ENCODE measurements at regions not wholly inside any gene's neighbourhood (a gene's known extent, or its start where the extent isn't known, plus 50 kb on each side); places are given as distances from the start of the nearest gene placed in this dataset.

- no peak for DNase-seq
Observed at GRCh38 chr2:509888-510287, 167.3 kb downstream of the TMEM18 start.

GRCh38 chr2:508121-508520 lies 169.1 kb downstream of the TMEM18 start:
- DNase-seq = no peak

- no peak for DNase-seq
Observed at GRCh38 chr2:506866-507265, 170.3 kb downstream of the TMEM18 start.

- no peak for DNase-seq
Observed at GRCh38 chr2:506451-506850, 170.8 kb downstream of the TMEM18 start.

GRCh38 chr2:505941-506340 lies 171.3 kb downstream of the TMEM18 start:
- no peak for DNase-seq

GRCh38 chr2:503288-503999 lies 173.8 kb downstream of the TMEM18 start:
- no peak for DNase-seq

- DNase-seq = no peak
Observed at GRCh38 chr2:502831-503230, 174.4 kb downstream of the TMEM18 start.

- no peak for DNase-seq
Observed at GRCh38 chr2:501667-502066, 175.5 kb downstream of the TMEM18 start.

- peak; percentile 20 for DNase-seq
Observed at GRCh38 chr2:501130-501529, 176.1 kb downstream of the TMEM18 start.

GRCh38 chr2:499726-500125 lies 177.5 kb downstream of the TMEM18 start:
- no peak for DNase-seq

GRCh38 chr2:498493-499178 lies 178.6 kb downstream of the TMEM18 start:
- no peak for DNase-seq

- DNase-seq = no peak
Observed at GRCh38 chr2:497770-498492, 179.3 kb downstream of the TMEM18 start.

- DNase-seq = no peak
Observed at GRCh38 chr2:496729-497128, 180.5 kb downstream of the TMEM18 start.

- DNase-seq = no peak
Observed at GRCh38 chr2:495745-496275, 181.4 kb downstream of the TMEM18 start.

GRCh38 chr2:494853-495252 lies 182.4 kb downstream of the TMEM18 start:
- no peak for DNase-seq

- no peak for DNase-seq
Observed at GRCh38 chr2:493228-493627, 184.0 kb downstream of the TMEM18 start.

GRCh38 chr2:492178-492577 lies 185.0 kb downstream of the TMEM18 start:
- DNase-seq = no peak

GRCh38 chr2:489838-490237 lies 187.4 kb downstream of the TMEM18 start:
- DNase-seq = no peak

- DNase-seq = no peak
Observed at GRCh38 chr2:489084-489483, 188.1 kb downstream of the TMEM18 start.

GRCh38 chr2:487186-488079 lies 189.8 kb downstream of the TMEM18 start:
- no peak for DNase-seq

GRCh38 chr2:486371-486770 lies 190.8 kb downstream of the TMEM18 start:
- DNase-seq = no peak

GRCh38 chr2:481388-481787 lies 193.5 kb upstream of the ALKAL2 start:
- no peak for DNase-seq
